Jurkat, Clone E6-1 (cell line): ENCODE measurements at regions not wholly inside any gene's neighbourhood (a gene's known extent, or its start where the extent isn't known, plus 50 kb on each side); places are given as distances from the start of the nearest gene placed in this dataset.

Experiments used
- DNase-seq: peaks from one replicate; pipeline ENCODE4 v3.0.0-alpha.2; 2011; ENCODE audit warnings: low read depth, low spot score
- H3K4me3 ChIP-seq: 2 replicates; pipeline ENCODE4 v1.5.1; 2011; ENCODE audit warnings: mild to moderate bottlenecking, low read length, control low read depth, moderate library complexity

DNA sequence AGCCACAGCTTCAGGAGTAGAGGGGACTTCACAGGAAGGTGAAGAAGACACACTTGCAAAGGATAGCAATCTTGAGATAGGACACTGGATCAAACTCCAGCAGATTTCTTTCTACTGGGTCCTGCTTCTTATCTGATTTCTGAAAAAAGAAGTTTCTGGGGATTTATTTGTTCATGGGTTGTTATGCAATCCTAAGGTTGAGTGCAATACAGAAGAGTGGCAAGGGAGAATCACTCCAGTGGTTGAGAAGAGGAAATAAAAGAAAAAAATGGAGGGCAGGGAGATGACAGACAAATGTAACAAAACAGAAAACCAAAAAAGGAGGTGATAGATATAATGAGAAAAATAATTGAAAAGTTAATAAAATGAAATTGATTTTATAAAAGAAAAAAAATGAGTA, 858.3 kb downstream of the TUSC7 start:
- DNase-seq: no peak
- no peak overlapping the region for H3K4me3 ChIP-seq

DNA sequence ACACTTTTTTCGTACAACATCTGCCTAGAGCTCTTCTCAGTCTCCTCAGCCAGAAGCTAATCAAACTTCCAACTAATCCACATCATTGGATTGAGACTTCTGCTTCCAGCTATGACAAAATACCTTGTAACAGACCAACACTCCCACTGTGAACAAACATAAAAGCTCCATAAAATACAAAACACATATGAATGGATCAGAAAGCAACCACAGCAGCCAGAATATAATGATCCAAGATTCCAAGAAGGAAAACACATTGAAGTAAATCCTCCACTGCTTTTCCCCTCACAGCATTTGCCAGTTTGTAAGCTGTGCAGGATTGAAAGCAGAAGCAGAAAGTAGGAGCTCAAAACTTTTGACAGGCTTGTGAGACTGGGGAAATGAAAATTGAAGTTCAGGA, 863.2 kb downstream of the TUSC7 start:
- DNase-seq: no peak
- H3K4me3 ChIP-seq: no peak overlapping the region

DNA sequence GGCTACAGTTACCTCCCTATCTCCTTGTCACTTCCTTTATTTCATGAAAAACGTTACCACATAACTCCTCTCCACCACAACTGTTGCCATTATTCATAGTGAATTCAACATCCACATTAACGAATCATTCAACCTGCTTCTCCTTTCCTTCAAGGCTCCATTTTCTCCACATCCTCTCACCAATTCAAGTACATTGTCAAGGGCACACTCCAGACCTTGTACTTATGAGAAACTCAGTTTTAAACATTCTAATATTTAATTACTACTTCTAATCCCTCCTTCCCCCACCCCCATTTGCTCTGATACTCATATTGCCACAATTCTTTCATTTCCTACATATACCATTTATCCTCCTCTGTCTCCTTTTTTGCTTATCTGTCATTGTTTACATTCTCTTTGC, 871.2 kb downstream of the TUSC7 start:
- no peak for DNase-seq
- H3K4me3 ChIP-seq: no peak overlapping the region

DNA sequence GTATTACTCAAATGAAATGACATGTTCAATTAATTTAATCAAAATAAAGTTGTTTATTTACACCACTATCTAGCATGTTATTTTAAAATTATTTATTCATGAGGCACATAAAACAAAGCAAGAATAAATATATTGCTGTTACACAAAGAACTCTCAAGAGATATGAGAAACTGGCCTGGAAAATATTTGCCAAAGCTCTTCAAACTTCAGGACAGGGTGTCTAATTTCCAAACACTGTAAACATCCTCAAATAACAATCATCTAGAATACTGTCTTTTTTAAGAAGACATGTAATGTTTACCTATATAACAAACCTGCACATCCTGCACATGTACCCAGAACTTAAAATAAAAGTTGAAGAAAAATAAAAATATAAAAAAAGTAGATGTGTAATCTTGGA, 876.6 kb downstream of the TUSC7 start:
- no peak for DNase-seq
- no peak overlapping the region for H3K4me3 ChIP-seq

DNA sequence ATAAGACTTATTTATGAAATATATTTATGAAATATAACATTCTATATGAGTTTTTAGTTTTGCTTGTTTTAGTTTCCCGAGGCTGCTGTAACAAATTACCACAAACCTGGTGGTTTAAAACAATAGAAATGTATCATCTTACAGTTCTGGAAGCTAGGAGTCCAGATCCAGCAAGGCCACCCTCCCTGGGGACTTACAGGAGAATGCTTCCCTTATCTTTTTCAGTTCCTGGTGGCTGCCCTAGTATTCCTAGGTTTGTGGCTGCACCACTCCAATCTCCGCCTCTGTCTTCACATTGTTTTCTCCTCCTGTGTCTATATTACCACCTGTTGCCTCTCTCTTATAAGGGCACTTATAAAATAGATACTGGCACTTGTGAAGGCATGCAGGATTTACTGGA, 877.8 kb downstream of the TUSC7 start:
- H3K4me3 ChIP-seq: no peak overlapping the region
- DNase-seq: no peak

DNA sequence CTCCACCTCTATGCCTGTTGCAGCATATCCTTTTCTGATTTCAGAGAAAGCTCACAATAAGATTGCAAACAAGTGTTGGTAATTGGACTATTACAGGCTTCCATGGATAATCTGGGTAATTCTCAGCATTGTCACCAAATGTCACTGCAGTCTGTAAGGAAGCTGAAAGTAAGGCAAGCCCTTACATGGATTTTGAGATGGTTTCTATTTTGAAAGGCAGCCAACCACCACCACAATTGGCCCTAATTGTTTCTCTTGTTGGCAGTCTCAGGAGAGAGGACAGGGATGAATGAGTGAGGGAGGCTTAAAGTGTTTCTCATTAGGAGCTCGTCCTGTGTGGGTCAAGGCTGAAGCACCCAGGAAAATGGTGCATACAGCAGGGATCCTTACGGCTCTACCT, 879.9 kb downstream of the TUSC7 start:
- H3K4me3 ChIP-seq: no peak overlapping the region
- DNase-seq: no peak

DNA sequence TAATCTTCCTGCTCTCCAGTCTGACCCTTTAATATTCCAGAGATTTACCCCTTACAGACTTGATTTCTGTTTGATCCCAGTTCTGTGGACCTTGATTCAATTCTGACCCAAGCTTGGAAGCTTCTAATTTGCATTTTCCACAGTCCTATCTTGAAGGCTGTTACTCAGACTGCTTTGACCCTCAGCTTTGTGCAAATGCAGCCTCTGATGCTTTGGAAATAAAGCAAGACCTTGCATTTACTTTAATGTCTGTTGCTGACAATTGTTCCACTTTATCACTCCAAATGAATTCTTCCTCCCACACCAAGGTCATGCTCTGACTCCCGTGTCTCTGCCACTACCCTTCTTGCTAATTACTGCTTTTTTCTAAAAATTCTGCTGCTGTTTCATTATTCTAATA, 886.0 kb downstream of the TUSC7 start:
- H3K4me3 ChIP-seq: no peak overlapping the region
- no peak for DNase-seq

DNA sequence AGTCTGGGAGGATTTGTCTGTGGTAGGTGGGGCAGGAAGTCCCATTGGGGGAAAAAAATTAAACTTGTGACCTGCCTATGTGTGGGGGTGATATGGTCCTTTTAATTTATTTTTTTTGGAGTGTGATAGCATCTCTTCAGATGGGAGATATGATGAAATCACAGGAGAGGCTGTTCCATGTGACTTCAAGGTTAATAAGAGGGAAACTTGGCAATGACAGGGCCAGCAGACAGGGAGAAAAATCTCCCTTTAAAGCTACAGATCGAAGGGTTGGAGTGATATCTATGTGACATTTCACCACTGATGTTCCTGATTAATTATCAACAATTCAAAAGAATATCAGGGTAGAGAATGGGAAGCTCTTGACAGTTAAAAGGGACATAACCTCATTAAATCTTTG, 886.9 kb downstream of the TUSC7 start:
- no peak for DNase-seq
- no peak overlapping the region for H3K4me3 ChIP-seq

DNA sequence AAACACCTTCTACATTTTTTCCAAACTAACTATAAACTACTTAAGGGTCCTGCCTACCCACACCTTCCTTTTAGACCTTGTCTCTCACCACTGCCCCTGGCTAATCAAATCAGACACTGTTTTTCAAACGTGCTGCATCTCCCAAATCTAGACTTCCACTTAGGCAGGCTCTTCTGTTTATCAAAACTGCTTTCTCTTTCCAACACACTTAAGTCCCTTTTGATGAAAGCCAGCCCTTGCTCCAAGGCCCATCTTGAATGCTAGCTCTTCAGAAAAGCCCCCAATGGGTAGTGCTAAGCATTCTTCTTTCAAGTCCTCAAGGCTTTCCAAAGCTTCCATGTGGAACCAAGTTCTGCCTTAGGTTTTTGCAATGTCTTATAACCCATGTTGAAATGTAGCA, 888.3 kb downstream of the TUSC7 start:
- DNase-seq: no peak
- H3K4me3 ChIP-seq: no peak overlapping the region

DNA sequence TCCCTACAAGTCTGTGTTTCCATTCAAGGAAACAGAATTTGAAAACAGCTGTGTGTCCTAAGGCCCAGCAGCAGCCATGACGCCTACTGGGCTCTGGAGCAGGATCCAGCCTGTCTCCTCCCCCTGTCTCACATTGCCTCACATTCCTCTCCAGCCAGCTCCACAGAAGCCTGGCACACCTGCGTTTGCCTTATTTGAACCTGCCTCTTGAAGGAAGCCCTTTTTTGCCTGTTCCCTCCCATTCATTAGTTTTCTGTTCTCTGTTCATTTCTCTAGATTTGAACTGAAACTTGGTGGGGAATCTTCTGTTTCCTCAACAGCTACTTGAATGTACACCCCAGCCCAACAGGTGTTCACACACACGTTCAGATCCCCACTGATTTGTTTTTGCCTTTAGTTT, 890.5 kb downstream of the TUSC7 start:
- no peak overlapping the region for H3K4me3 ChIP-seq
- no peak for DNase-seq

DNA sequence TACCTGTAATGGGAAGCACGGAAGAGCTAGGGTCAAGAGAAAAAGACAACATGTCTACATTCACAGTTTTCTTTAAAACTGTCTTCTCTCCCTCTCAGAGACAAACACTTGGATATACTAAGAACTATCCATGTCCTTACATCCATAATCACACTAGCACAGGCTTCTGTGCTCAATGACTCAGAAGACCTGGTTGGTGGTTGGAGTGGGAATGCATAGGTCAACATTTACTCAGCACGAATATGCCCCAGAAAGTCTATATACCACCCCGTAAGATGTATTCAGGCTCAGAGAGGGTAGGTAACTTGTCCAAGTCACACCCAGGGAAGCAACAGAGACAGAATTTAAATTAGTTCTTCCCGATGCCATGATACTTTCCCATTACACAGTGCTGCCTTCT, 891.1 kb downstream of the TUSC7 start:
- DNase-seq: no peak
- H3K4me3 ChIP-seq: no peak overlapping the region

DNA sequence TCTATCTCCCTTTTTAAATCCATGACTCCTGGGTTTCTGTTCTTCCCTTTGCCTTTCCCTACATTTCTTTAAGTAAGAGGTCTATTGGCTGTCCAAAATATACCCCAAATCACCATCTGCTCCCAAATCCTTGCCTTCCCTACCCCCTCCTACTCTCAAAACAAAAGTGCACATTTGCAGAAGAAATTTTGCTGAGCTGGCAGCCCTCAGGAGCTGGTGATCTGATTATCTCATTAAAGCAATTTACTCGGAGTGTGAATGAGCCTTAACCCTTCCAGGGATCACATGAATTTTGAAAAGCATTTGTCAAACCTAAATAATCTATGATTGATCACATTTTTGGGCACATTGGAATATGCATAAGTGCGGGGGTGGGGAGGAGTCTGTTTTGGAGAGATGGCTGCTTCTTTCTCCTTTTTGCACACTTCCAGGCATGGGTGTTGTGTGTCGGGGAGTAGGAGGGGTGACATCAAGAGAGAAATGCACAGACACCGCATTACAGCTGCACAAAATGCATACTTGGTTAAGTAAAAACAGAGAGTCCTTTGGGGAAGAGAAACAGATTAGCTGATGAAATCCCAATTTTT, 892.6 kb downstream of the TUSC7 start:
- DNase-seq: no peak
- H3K4me3 ChIP-seq: no peak overlapping the region

DNA sequence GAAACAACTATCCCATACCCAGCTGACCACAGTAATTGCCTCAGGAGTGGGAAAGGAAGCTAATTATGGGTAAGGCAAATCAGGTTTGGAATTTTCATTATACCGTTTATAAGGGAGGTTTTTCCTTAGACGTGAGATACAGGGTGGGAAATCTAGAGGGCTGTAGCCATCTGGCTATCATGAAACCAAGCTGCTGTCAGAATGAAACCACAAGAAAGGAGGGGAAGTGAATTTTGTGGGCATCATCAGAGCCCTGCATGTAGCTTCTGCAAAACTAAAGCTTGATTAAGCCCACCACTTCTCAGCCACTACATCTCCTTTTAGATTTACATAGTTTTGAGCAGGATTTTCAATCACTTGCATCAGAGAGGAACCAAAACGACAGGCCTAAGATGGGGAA, 893.5 kb downstream of the TUSC7 start:
- peak; percentile 64 for DNase-seq
- no peak overlapping the region for H3K4me3 ChIP-seq

DNA sequence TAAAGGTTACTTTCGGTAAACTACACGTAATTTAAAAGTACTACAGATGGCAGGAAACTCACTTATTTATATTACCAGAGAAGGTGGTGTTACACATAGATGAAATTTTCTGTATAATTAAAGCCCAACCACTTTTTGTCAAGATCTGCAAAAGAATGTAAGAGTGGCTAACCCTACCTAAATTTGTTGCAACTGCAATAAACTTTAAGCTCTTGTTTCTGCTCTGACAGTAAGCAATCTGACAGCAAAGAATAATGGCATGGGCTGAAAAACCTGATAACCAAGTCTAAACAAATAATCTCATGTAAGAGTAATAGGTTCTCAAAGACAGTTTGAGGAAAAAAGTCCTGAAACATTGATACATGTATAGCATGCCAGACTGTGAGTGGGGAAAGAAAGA, 897.3 kb downstream of the TUSC7 start:
- no peak for DNase-seq
- no peak overlapping the region for H3K4me3 ChIP-seq

DNA sequence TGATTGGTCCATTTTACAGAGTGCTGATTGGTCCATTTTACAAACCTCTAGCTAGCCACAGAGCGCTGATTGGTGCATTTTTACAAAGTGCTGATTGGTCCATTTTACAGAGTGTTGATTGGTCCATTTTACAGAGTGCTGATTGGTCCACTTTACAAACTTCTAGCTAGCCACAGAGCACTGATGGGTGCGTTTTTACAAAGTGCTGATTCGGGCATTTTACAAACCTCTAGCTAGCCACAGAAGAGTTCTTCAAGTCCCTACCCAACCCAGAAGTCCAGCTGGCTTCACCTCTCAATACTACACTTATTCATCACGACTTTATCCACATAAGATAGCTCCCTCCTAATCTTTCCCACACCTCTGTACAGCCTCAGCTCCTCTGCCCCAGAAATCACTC, 899.8 kb downstream of the TUSC7 start:
- H3K4me3 ChIP-seq: no peak overlapping the region
- no peak for DNase-seq

DNA sequence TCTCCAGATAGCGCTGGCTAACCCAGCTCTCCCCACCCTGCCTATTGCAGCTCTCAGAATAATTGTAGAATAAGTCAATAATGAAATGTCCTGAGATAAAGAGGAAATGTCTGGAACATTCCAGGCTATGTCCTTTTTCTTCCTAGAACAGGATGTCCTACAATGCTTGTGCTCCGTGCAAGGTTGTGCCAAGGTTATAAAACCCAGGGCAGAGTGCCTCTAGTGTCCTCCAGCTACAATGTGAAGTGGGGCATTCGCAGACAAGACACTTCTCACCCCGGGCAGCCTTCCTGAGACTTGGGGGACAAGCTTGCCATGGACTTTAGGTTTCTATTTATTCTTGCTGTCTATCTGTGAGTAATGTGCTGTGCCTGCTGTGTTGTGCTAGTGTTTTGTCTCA, 900.6 kb downstream of the TUSC7 start:
- no peak for DNase-seq
- no peak overlapping the region for H3K4me3 ChIP-seq

DNA sequence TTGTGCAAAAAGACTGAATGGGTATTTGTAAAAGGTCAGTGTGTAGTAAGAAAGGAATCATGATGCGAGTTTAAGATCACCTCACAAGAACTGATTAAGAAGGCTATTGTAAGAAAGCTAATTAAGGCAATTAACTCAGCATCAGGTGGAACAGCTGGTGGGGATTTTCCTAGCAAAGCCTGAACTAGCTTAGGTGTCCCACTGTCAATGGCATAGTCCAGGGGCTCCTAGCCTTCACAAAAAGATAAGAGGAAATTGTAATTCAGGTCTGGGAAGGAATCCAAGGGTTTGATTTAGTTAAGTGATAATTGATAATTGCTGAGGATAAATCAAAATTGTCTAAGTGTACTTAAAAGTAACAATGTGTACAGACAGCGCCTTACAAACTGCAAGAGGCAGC, 901.6 kb downstream of the TUSC7 start:
- no peak overlapping the region for H3K4me3 ChIP-seq
- DNase-seq: no peak

DNA sequence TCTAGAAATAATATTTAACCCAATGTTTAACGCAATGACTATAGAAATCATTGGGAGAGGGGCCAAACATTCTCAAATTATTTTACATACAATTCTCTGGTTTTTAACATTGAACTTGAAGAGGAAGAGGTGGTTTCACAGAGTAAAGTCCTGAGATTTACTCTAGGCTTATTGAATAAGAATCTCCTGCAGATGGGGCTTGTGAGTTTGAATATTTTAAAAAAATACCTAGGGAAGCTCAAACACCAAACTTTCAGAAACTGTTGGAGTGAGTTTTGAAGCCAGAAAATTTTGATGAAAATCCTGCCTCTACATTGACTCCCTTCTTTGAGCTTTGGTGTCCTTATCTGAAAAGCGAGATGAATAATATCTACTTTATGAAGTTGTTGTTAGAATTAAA, 906.6 kb downstream of the TUSC7 start:
- no peak overlapping the region for H3K4me3 ChIP-seq
- DNase-seq: no peak

DNA sequence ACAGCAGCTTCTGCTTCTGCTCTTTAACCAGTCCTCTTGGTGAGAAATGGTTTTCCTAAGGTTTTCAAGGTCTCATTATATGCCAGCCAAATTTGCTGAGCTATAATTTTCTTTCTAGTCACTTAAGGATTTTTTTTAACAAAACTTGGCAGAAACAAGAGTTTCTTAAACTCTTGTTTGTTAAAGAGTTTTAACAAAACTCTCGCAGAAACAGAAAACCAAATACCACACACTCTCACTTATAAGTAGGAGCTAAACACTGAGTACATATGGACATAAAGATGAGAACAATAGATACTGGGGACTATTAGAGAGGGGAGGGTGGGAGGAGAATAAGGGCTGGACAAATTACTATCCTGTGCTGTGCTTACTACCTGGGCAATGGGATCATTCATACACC, 908.3 kb downstream of the TUSC7 start:
- DNase-seq: no peak
- H3K4me3 ChIP-seq: no peak overlapping the region

DNA sequence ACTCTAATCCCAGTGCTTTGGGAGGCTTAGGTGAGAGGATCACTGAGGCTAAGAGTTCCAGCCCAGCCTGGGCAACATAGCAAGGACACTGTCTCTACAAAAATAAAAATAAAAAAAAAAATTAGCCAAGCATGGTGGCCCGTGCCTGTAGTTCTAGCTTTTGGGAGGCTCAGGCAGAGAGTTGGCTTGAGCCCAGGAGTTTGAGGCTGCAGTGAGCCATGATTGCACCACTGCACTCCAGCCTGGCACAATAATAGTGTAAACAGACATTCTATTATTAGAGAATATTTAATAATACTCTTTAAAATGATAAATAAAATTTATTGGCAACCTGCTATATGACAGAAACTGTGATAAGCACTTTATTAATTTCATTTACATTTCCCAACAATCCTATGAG, 908.9 kb downstream of the TUSC7 start:
- DNase-seq: no peak

DNA sequence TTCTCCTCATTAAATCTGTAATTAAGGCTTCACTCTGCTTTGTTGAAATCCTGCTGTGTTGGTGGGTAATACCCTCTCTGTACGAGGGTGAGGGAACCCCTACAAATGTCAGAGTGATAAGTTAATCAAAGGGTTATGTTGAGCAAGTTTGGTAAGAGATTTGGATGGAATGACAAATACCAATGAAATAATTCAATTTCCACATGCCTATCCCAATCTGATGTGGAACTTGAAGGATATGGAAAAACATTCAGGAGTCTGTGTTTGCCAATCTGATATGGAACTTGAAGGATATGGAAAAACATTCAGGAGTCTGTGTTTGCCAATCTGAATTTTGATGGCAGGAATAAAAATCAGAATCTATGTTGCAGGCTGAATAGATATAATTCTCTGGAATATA, 910.2 kb downstream of the TUSC7 start:
- H3K4me3 ChIP-seq: no peak overlapping the region
- DNase-seq: no peak

More for the DNA sequence above, 908.9 kb downstream of the TUSC7 start:
- H3K4me3 ChIP-seq: no peak overlapping the region
